Pancreas (tissue), 10 donors: ENCODE measurements at regions not wholly inside any gene's neighbourhood (a gene's known extent, or its start where the extent isn't known, plus 50 kb on each side); places are given as distances from the start of the nearest gene placed in this dataset.

ENCODE experiments used
- ATAC-seq, 4 donors: fragments of 200-7000 bp; cut with Tn5 transposase; one replicate each; pipeline versions ENCODE4 v1.8.0 to v1.9.1; 2020; ENCODE audit warnings: mild to moderate bottlenecking in 4 of 4, moderate library complexity in 4 of 4
- DNase-seq, 6 donors: peaks; one replicate each; pipeline ENCODE4 v3.0.0-alpha.2; 2020
- FAIRE-seq: peaks from 2 replicates; lab custom pipeline; 2012; peaks lifted over from hg19 to GRCh38; lab: Jason Lieb, UNC
- H3K27ac ChIP-seq, 4 donors: fragments of 200-600 bp; sonication (generic); 1 replicate in 3 of 4; 2 replicates in 1 of 4; pipeline versions ENCODE4 v1.5.0 to v1.8.0; 2020
- H3K27me3 ChIP-seq, 4 donors: fragments of 200-600 bp; one replicate each; pipeline ENCODE4 v1.8.0; 2021
- H3K36me3 ChIP-seq, 3 donors: fragments of 200-600 bp; sonication (generic) in 1 of 3; one replicate each; pipeline versions ENCODE4 v1.5.0 to v1.8.0; 2020 to 2021
- H3K4me1 ChIP-seq, 3 donors: fragments of 200-600 bp; one replicate each; pipeline ENCODE4 v1.8.0; 2021
- H3K4me3 ChIP-seq, 4 donors: fragments of 200-600 bp; sonication (generic) in 2 of 4; one replicate each; pipeline versions ENCODE4 v1.5.0 to v1.8.0; 2020 to 2021
- H3K9me3 ChIP-seq, 4 donors: fragments of 200-600 bp; one replicate each; pipeline ENCODE4 v1.8.0; 2021
- whole genome bisulfite sequencing, 2 donors: extraction: QIAGEN DNeasy Blood & Tissue Kit; methylation state at CpG; one replicate each; pipeline ENCODE4 v1.1.7; 2013; 5-methylcytosine and 5-hydroxymethylcytosine counted together
- intact Hi-C, 3 donors: fragments of 100-400 bp; cut with DNase I; formaldehyde crosslinking; loops; one replicate each; pipeline versions ENCODE4 v1.11.1 to v1.14.2; 2022
- TF ChIP-seq, protein P1 (sequence below), 4 donors: fragments of 200-600 bp; sonication (generic) in 3 of 4; IDR thresholded peaks; one replicate each; pipeline versions ENCODE4 v1.5.0 to v1.8.0; 2021; ENCODE audit warnings: antibody characterized with exemption in 4 of 4
- donor health status: healthy with polysubstance abuse.
- donor health status: DM: no; HTN: no; CAD: no; lungs with moderate emphysema.
- donor health status: DM: no; HTN: no; CAD: no.
- donor health status: control.
- donor health status: control.
- donor health status: Bipolar disorder and iron deficiency.
- donor health status: DM: yes; HTN: yes; CAD: no.
- donor health status: DM: no; HTN: no; CAD: no.
- donor health status: DM: no; HTN: no; CAD: no.
- donor health status: DM: yes; HTN: yes; CAD: no.

DNA sequence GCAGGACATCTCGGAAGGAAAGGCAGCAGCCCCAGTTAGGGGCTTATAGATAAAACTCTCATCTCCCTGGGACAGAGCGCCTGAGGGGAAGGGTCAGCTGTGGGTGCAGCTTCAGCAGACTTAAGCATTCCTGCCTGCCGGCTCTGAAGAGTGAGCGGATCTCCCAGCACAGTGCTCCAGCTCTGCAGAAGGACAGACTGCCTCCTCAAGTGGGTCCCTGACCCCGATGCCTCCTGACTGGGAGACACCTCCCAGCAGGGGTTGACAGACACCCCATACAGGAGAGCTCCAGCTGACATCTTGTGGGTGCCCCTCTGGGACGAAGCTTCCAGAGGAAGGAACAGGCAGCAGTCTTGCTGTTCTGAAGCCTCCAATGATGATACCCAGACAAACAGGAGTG, 117.1 kb upstream of the POT1 start:
- H3K4me1 ChIP-seq = no peaks in the 10 kb centered on the region
- WGBS, 2 donors = 84 to 94% methylated on average over 6 of the region's 6 CpGs
- no peak for FAIRE-seq
- no peak overlapping the region for H3K27ac ChIP-seq
- H3K27me3 ChIP-seq = no peaks in the 10 kb centered on the region
- no peaks in the 10 kb centered on the region for H3K9me3 ChIP-seq
- no peaks in the 10 kb centered on the region for H3K36me3 ChIP-seq
- no peak for ATAC-seq
- DNase-seq = no peak
- no peak overlapping the region for H3K4me3 ChIP-seq
- TF ChIP-seq, protein P1, sequence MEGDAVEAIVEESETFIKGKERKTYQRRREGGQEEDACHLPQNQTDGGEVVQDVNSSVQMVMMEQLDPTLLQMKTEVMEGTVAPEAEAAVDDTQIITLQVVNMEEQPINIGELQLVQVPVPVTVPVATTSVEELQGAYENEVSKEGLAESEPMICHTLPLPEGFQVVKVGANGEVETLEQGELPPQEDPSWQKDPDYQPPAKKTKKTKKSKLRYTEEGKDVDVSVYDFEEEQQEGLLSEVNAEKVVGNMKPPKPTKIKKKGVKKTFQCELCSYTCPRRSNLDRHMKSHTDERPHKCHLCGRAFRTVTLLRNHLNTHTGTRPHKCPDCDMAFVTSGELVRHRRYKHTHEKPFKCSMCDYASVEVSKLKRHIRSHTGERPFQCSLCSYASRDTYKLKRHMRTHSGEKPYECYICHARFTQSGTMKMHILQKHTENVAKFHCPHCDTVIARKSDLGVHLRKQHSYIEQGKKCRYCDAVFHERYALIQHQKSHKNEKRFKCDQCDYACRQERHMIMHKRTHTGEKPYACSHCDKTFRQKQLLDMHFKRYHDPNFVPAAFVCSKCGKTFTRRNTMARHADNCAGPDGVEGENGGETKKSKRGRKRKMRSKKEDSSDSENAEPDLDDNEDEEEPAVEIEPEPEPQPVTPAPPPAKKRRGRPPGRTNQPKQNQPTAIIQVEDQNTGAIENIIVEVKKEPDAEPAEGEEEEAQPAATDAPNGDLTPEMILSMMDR (IDR thresholded peaks at IDR 0.05) = no peak
- intact Hi-C loops = no loop called here

DNA sequence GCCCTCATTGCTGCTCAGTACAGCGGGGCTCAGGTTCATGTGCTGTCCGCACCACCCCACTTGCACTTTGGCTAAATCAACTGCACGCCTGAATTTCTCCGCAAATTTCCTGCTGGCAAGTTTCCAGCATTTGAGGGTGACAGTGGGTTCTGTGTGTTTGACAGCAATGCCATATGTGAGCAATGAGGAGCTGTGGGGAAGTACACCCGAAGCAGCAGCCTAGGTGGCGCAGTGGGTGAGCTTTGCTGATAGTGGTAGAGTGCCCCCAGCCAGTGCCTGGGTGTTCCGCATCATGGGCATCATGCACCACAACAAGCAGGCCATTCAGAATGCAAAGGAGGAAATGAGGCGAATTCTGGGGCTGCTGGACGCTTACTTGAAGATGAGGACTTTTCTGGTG, 103.9 kb upstream of the POT1 start:
- peaks cover 0 to 7% (median 6%) of the 10 kb centered on the region in 3 donors for H3K4me1 ChIP-seq
- TF ChIP-seq, protein P1 (IDR thresholded peaks at IDR 0.05) = no peak
- no peak for DNase-seq
- H3K27me3 ChIP-seq = peaks cover 0 to 3% (median 0%) of the 10 kb centered on the region in 4 donors
- H3K9me3 ChIP-seq = no peaks in the 10 kb centered on the region
- ATAC-seq = no peak
- no peak overlapping the region for H3K4me3 ChIP-seq
- no peak overlapping the region for H3K27ac ChIP-seq
- FAIRE-seq = no peak
- no peaks in the 10 kb centered on the region for H3K36me3 ChIP-seq
- intact Hi-C loops = no loop called here
- 75 to 79% methylated on average over 9 of the region's 9 CpGs for WGBS, 2 donors

DNA sequence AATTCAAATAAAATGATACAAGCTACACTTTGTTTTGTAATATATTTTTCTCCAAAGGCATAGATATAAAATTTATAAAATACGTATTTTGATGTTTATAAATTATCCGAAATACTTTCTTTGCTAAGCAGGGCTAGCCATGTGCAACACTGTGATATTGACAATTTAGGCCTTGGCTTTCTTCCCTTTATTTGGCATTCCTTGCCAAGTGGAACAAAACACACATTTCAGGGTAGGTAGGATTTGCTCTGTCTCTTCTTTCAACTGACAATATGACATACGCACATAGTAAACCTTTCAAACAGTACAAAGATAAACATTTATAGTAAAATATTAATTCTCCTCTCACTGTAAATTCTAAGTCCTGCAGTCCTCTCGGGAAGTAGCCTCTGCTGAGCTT, 103.3 kb upstream of the POT1 start:
- no peak overlapping the region for H3K27ac ChIP-seq
- peaks cover 0 to 7% (median 6%) of the 10 kb centered on the region in 3 donors for H3K4me1 ChIP-seq
- peaks cover 0 to 3% (median 0%) of the 10 kb centered on the region in 4 donors for H3K27me3 ChIP-seq
- H3K36me3 ChIP-seq = no peaks in the 10 kb centered on the region
- no peak for DNase-seq
- no peak for FAIRE-seq
- WGBS, 2 donors = 14 to 24% methylated on average over 4 of the region's 4 CpGs
- no peak for ATAC-seq
- H3K9me3 ChIP-seq = no peaks in the 10 kb centered on the region
- TF ChIP-seq, protein P1 (IDR thresholded peaks at IDR 0.05) = no peak
- no peak overlapping the region for H3K4me3 ChIP-seq
- intact Hi-C loops = no loop called here

DNA sequence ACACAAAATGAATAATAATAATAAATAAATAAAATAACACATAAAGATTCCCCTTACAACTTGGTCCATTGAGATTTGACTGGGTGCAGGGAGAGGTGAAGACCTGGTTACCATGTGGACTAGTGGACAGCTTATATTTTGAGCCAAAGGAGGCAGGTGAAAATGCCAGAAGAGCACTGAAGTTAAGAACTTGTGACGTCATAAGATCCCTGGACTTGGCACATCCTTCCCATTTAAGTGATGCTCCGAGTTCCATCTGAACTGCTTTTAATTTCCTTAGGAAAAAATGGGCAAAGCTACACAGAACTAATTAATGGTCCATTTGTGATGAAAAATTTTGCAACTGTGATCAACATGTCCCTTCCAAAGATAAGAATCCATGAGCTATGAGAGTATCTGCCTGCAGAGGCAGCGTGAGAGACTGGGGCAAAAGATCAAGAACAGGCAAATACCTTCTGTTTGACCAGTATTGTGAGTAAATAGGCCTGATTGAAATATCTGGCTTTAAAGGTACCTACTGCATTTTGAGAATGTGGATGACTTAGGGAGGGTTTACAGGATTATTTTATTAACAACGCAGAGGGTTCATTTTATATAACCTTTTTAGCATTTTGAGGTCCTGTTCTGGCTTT, 101.2 kb upstream of the POT1 start:
- no peak for ATAC-seq
- H3K4me1 ChIP-seq = peaks cover 0 to 7% (median 6%) of the 10 kb centered on the region in 3 donors
- no peak for FAIRE-seq
- WGBS, 2 donors = 62 to 76% methylated on average over 4 of the region's 4 CpGs
- H3K4me3 ChIP-seq = no peak overlapping the region
- no peaks in the 10 kb centered on the region for H3K27me3 ChIP-seq
- TF ChIP-seq, protein P1 (IDR thresholded peaks at IDR 0.05) = no peak
- intact Hi-C loops = no loop called here
- no peak overlapping the region for H3K27ac ChIP-seq
- no peak for DNase-seq
- no peaks in the 10 kb centered on the region for H3K9me3 ChIP-seq
- H3K36me3 ChIP-seq = no peaks in the 10 kb centered on the region

DNA sequence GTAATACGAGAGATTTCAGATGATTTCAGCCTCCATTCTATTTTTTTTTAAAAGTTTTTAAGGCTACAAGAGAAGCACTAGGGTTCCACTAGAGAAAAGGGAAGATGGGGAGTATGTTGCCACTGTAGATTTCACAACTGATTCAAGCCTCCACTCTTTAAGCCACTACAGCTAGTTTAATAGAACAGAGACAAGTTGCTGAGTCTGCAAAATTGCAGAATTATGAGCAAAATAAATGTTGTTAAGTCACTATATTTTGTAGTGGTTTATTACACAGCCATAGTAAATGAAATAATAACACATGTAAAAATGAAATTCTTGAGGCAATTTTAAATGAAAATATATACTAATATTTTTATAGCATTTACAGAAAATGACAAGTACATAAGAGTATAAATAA, 96.0 kb upstream of the POT1 start:
- Histone ChIP-seq H3K4me3 (no peak overlapping the region), H3K36me3 (no peaks in the 10 kb centered on the region), H3K27ac (no peak overlapping the region), H3K27me3 (no peaks in the 10 kb centered on the region), H3K9me3 (no peaks in the 10 kb centered on the region), H3K4me1 (no peaks in the 10 kb centered on the region)
- intact Hi-C loops = no loop called here
- WGBS, 2 donors = 68 to 83% methylated on average over 1 of the region's 1 CpG
- TF ChIP-seq, protein P1 (IDR thresholded peaks at IDR 0.05) = no peak
- DNase-seq (no peak), FAIRE-seq (no peak), ATAC-seq (no peak)
